ENCODE measurements at regions not wholly inside any gene's neighbourhood (a gene's known extent, or its start where the extent isn't known, plus 50 kb on each side); places are given as distances from the start of the nearest gene placed in this dataset.

DNA sequence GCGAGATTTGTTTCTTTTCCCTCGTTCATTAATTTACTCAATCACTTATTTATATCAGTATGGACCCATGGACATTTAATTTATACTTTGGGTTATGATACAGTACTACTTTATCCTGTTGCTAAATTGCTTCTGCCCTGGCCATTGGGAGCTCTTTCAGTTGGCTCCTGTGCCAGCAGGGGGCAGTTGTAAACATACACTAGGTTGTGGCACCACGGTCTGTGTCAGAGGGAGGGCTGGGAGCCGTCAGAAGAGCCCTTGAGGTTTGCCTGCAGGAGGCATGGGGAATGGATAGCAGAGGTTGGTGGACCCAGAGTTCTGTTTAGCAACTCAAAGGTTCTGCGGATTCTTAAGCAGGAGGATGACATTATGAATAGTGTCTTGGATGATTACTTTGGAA lies 94.3 kb downstream of the ERCC5 start:
- no peak overlapping the region for H3K4me3 ChIP-seq
- H3K27ac ChIP-seq = no peak overlapping the region

GRCh38 chr13:102935896-102936321 lies 90.1 kb downstream of the ERCC5 start:
- no peak overlapping the region for H3K27ac ChIP-seq

DNA sequence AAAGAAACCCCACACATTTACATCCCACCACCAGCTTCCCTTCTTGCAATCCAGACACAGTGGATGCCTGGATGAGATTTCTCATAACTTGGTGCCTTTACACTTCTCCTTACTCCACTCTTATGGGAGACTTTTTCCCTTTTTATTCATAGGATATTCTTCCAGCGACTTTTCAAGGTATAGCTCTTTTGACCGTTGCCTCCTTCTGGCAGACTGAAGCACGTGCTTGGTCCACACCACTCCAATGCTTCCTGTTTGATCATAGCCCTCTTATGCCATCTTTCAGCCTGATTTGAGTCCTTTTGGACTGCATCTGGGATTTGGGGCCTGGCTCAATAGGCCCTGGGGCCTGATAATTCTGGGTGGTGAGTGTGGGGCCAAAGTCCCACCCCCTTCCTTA lies 87.7 kb downstream of the ERCC5 start:
- no peak overlapping the region for H3K4me3 ChIP-seq
- H3K27ac ChIP-seq = no peak overlapping the region

More at GRCh38 chr13:102935896-102936321, 90.1 kb downstream of the ERCC5 start:
- H3K4me3 ChIP-seq = no peak overlapping the region

- Histone ChIP-seq H3K27ac (no peak overlapping the region), H3K4me3 (no peak overlapping the region)
Measured at GRCh38 chr13:102933122-102933521, 87.3 kb downstream of the ERCC5 start.

GRCh38 chr13:102932331-102932730 lies 86.5 kb downstream of the ERCC5 start:
- Histone ChIP-seq H3K27ac (no peak overlapping the region), H3K4me3 (no peak overlapping the region)

DNA sequence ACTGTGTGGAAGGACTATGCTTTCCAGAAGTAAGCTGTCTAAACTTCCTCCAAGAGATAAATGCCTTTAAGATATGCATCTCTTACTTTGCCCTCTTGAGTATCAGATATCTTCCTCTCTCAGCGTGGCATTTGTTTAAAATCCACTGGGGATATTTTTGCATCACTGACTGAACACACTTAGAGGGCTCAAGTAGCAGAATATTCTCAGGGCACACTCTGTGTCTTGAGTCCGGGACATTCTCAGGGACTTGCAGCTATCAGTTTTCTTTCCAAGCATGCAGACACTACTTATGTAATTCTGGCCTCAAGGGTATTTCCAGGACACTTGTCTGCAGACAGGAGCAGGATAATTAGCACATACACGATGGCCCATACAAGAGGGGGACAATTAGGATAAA lies 84.7 kb downstream of the ERCC5 start:
- Histone ChIP-seq H3K4me3 (no peak overlapping the region), H3K27ac (no peak overlapping the region)

- Histone ChIP-seq H3K4me3 (no peak overlapping the region), H3K27ac (peak overlapping the region in 1 of 21 experiments; percentile 18)
Measured at GRCh38 chr13:102928941-102929675, 83.3 kb downstream of the ERCC5 start.
